HG03060 (cell line): ENCODE measurements at regions not wholly inside any gene's neighbourhood (a gene's known extent, or its start where the extent isn't known, plus 50 kb on each side); places are given as distances from the start of the nearest gene placed in this dataset.

ENCODE experiments used
- ATAC-seq: cut with Tn5 transposase; IDR thresholded peaks from one replicate; pipeline ENCODE4 v1.9.1; 2021; ENCODE audit warnings: low read depth, moderate number of reproducible peaks; ENCODE audit not compliant: unreplicated experiment

DNA sequence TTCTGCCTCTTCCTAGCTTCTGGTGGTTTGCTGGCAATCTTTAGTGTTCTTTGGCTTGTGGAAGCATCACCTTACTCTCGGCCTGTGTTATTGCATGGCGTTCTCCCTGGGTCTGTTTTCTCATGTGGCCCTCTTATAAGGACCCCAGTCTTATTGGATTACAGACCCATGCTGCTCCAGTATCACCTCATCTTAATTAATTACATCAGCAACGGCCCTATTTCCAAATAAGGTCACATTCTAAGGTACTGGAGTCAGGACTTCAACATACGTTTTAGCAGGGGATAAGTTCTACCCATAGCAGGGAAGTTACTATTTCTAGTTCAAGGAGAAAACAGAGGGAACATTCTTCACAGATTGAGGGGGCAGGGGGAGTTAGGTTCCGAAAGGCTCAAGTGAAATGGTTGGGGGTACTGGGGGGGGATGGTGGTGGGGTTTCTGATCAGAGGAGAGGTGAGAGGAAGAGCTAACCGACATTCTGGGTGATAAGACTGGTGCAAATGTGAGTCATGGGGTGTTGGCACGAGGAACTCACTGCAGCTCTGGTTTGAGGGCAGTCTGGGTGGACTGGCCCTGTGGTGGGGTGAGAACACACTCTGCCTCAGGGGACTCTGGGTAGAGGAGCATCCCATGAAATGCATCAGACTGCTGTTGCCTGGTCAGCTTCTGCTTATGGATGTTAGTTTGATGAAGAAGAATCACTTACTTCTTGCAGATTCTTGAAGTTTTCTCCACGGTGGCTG, 51.5 kb upstream of the ZBED5 start:
- ATAC-seq: no peak

DNA sequence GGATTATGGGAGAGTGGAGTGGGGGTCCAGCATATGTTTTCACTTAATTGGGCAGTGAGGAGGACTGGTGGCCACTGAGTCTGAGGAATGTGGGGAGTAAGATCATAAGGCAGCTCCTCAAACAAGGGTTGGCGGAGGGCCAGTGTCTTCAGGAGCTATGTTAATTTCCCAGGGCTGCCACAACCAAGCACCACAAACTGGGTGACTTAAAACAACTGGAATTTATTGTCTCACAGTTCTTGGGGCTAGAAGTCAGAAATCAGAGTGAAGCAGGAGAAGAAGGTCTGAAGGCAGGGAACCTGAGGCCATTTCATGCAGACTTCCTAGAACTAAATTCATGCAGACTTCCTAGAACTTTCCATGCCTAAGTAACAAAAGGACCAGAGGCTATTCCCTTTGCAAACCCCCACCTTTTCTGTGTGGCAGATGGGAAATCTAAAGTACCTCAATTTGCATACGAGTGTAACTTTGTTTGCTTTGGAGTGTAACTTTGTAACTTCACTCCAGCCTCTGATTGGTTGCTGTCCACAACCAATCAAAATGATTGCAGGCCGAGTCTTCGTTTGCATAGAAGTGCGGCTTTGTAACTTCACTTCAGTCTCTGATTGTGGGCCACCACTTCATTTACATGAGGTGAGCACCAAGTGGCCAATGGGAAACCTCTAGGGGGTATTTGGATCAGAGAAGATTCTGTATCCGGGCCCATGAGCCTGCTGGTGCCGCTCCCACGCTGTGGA, 50.5 kb upstream of the ZBED5 start:
- ATAC-seq: no peak
